PC-3 (cell line): ENCODE measurements at regions not wholly inside any gene's neighbourhood (a gene's known extent, or its start where the extent isn't known, plus 50 kb on each side); places are given as distances from the start of the nearest gene placed in this dataset.
"Not testable (repeated sequence)": the region's sequence is repeated elsewhere in the genome, so short reads cannot be mapped to it uniquely, and the experiment has no call there.

Source experiments
- EZH2phosphoT487 ChIP-seq: fragments of 300-600 bp; sonication (generic); IDR thresholded peaks from 2 replicates; pipeline ENCODE4 v1.6.1; 2018; ENCODE audit warnings: mild to moderate bottlenecking, antibody characterized with exemption, low read length, borderline replicate concordance
- TF ChIP-seq, protein P1 (sequence below): fragments of 300-600 bp; sonication (generic); conservative IDR thresholded peaks from 2 replicates; pipeline ENCODE4 v1.5.1; 2017; ENCODE audit warnings: antibody characterized with exemption, low read depth, mild to moderate bottlenecking, low read length

DNA sequence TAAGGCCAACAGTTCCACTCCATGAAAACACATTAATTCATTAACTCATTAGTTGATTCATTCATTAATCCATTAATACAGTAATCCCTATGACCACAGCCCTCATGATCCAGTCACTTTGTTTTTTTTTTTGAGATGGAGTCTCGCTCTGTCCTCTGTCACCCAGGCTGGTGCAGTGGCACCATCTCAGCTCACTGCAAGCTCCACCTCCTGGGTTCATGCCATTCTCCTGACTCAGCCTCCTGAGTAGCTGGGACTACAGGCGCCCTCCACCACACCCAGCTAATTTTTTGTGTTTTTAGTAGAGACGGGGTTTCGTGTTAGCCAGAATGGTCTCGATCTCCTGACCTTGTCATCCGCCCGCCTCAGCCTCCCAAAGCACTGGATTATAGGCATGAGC, 1473.4 kb upstream of the SEL1L start:
- TF ChIP-seq, protein P1, sequence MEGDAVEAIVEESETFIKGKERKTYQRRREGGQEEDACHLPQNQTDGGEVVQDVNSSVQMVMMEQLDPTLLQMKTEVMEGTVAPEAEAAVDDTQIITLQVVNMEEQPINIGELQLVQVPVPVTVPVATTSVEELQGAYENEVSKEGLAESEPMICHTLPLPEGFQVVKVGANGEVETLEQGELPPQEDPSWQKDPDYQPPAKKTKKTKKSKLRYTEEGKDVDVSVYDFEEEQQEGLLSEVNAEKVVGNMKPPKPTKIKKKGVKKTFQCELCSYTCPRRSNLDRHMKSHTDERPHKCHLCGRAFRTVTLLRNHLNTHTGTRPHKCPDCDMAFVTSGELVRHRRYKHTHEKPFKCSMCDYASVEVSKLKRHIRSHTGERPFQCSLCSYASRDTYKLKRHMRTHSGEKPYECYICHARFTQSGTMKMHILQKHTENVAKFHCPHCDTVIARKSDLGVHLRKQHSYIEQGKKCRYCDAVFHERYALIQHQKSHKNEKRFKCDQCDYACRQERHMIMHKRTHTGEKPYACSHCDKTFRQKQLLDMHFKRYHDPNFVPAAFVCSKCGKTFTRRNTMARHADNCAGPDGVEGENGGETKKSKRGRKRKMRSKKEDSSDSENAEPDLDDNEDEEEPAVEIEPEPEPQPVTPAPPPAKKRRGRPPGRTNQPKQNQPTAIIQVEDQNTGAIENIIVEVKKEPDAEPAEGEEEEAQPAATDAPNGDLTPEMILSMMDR: not testable (repeated sequence)
- not testable (repeated sequence) for TF ChIP-seq EZH2phosphoT487
